GM23248 (cell line): ENCODE measurements at regions not wholly inside any gene's neighbourhood (a gene's known extent, or its start where the extent isn't known, plus 50 kb on each side); places are given as distances from the start of the nearest gene placed in this dataset.

Source experiments
- DNase-seq: peaks from one replicate; pipeline ENCODE4 v3.0.0-alpha.2; 2015
- H2AFZ ChIP-seq: fragments of 200-600 bp; sonication (generic); 2 replicates; pipeline ENCODE4 v1.6.1; 2016; ENCODE audit warnings: antibody characterized with exemption
- H3F3A ChIP-seq: fragments of 200-600 bp; sonication (generic); 2 replicates; pipeline ENCODE4 v1.6.1; 2016; ENCODE audit warnings: mild to moderate bottlenecking, antibody characterized with exemption, mixed run types; ENCODE audit not compliant: insufficient read depth
- H3K27ac ChIP-seq: fragments of 200-600 bp; sonication (generic); 2 replicates; pipeline ENCODE4 v1.5.1; 2016; ENCODE audit warnings: mild to moderate bottlenecking
- H3K27me3 ChIP-seq: fragments of 200-600 bp; sonication (generic); replicated peaks from 2 replicates; pipeline ENCODE4 v1.6.1; 2016; ENCODE audit warnings: mild to moderate bottlenecking; ENCODE audit not compliant: insufficient read depth
- H3K36me3 ChIP-seq: fragments of 200-600 bp; sonication (generic); 2 replicates; pipeline ENCODE4 v1.6.1; 2016; ENCODE audit warnings: low read depth, mild to moderate bottlenecking
- H3K4me1 ChIP-seq: fragments of 200-600 bp; sonication (generic); 2 replicates; pipeline ENCODE4 v1.6.1; 2016; ENCODE audit warnings: mild to moderate bottlenecking; ENCODE audit not compliant: insufficient read depth
- H3K4me2 ChIP-seq: fragments of 200-600 bp; sonication (generic); one replicate; pipeline ENCODE4 v1.6.1; 2016; ENCODE audit warnings: mild to moderate bottlenecking; ENCODE audit not compliant: unreplicated experiment
- H3K4me3 ChIP-seq: fragments of 200-600 bp; sonication (generic); 2 replicates; pipeline ENCODE4 v1.5.1; 2016; ENCODE audit warnings: mild to moderate bottlenecking
- H3K79me2 ChIP-seq: fragments of 200-600 bp; sonication (generic); 2 replicates; pipeline ENCODE4 v1.6.1; 2016; ENCODE audit warnings: mild to moderate bottlenecking; ENCODE audit not compliant: insufficient read depth
- H3K9ac ChIP-seq: fragments of 200-600 bp; sonication (generic); 2 replicates; pipeline ENCODE4 v1.6.1; 2016; ENCODE audit warnings: mild to moderate bottlenecking
- H3K9me2 ChIP-seq: fragments of 200-600 bp; sonication (generic); 2 replicates; pipeline ENCODE4 v1.6.1; 2016; ENCODE audit warnings: mixed run types, mild to moderate bottlenecking, moderate library complexity; ENCODE audit not compliant: insufficient read depth
- H3K9me3 ChIP-seq: fragments of 200-600 bp; sonication (generic); one replicate; pipeline ENCODE4 v1.6.1; 2017; ENCODE audit warnings: low read depth
- H4K20me1 ChIP-seq: fragments of 200-600 bp; sonication (generic); 2 replicates; pipeline ENCODE4 v1.6.0; 2016; ENCODE audit not compliant: insufficient read depth
- EZH2 ChIP-seq: fragments of 200-600 bp; sonication (generic); IDR thresholded peaks from 2 replicates; pipeline ENCODE4 v1.6.1; 2018; ENCODE audit warnings: antibody characterized with exemption, mild to moderate bottlenecking; ENCODE audit not compliant: insufficient read depth, poor library complexity, severe bottlenecking
- EZH2phosphoT487 ChIP-seq: fragments of 200-600 bp; sonication (generic); IDR thresholded peaks from 2 replicates; pipeline ENCODE4 v1.6.1; 2018; ENCODE audit warnings: antibody characterized with exemption, moderate library complexity, mild to moderate bottlenecking, low read depth; ENCODE audit not compliant: insufficient read depth
- WGBS, 2 experiments: methylation state at CpG; one replicate each; pipeline ENCODE4 v1.1.6; 2015 to 2017; ENCODE audit warnings: low lambda C conversion rate in 2 of 2, low coverage in 1 of 2; ENCODE audit errors: missing lambda C conversion rate in 2 of 2; 5-methylcytosine and 5-hydroxymethylcytosine counted together
- in situ Hi-C: fragments of 300-500 bp; cut with MboI; formaldehyde crosslinking; loops from 2 replicates; pipeline ENCODE4 v1.15.0; 2020

- H3K27ac ChIP-seq, result no peak overlapping the region
- H3K9me2 ChIP-seq, result peaks cover 8% of the 10 kb centered on the region; the same call in 1 of the 2 replicates
- H4K20me1 ChIP-seq, result no peaks in the 10 kb centered on the region
- no peak for DNase-seq
- no peaks in the 10 kb centered on the region for H3K79me2 ChIP-seq
- WGBS, 2 experiments, result 94 to 95% methylated on average over 3 of the region's 3 CpGs
- no peak overlapping the region for H2AFZ ChIP-seq
- no peaks in the 10 kb centered on the region for H3K27me3 ChIP-seq
- no peak overlapping the region for H3K4me2 ChIP-seq
- in situ Hi-C loops, result no loop called here
- no peak overlapping the region for H3K4me3 ChIP-seq
- no peaks in the 10 kb centered on the region for H3K9me3 ChIP-seq
- H3K36me3 ChIP-seq, result no peaks in the 10 kb centered on the region
- TF ChIP-seq EZH2 (no peak), EZH2phosphoT487 (no peak)
- peaks cover 40% of the 10 kb centered on the region for H3K4me1 ChIP-seq
- no peak overlapping the region for H3K9ac ChIP-seq
- peaks cover 27% of the 10 kb centered on the region for H3F3A ChIP-seq
These were observed 187.4 kb upstream of the SH3BP4 start for GRCh38 chr2:234764372-234764771.

- no peak for TF ChIP-seq EZH2phosphoT487
- TF ChIP-seq EZH2, result no peak
- Histone ChIP-seq H3K4me2 (peak overlapping the region; percentile 55), H3K4me1 (peaks cover 29% of the 10 kb centered on the region), H3K9me2 (peaks cover 8% of the 10 kb centered on the region; the same call in 1 of the 2 replicates), H3K27ac (peak overlapping the region; percentile 75), H2AFZ (peak overlapping the region; percentile 46; the same call in 1 of the 2 replicates), H3K36me3 (no peaks in the 10 kb centered on the region), H3F3A (peaks cover 22% of the 10 kb centered on the region), H3K4me3 (peak overlapping the region; percentile 23), H3K9me3 (no peaks in the 10 kb centered on the region), H4K20me1 (no peaks in the 10 kb centered on the region), H3K27me3 (no peaks in the 10 kb centered on the region), H3K79me2 (no peaks in the 10 kb centered on the region), H3K9ac (peak overlapping the region; percentile 35; the same call in 1 of the 2 replicates)
- 12 to 15% methylated on average over 13 of the region's 13 CpGs for WGBS, 2 experiments
- peak; percentile 84 for DNase-seq
- in situ Hi-C loops, result no loop called here
These were observed 188.6 kb upstream of the SH3BP4 start for GRCh38 chr2:234763002-234763873.

GRCh38 chr2:234761910-234762309 lies 189.9 kb upstream of the SH3BP4 start:
- Histone ChIP-seq H4K20me1 (no peaks in the 10 kb centered on the region), H3K79me2 (no peaks in the 10 kb centered on the region), H3K4me1 (peaks cover 25% of the 10 kb centered on the region), H2AFZ (no peak overlapping the region), H3K27ac (no peak overlapping the region), H3K27me3 (no peaks in the 10 kb centered on the region), H3K36me3 (no peaks in the 10 kb centered on the region), H3K9me3 (no peaks in the 10 kb centered on the region), H3K9ac (no peak overlapping the region), H3F3A (peaks cover 18% of the 10 kb centered on the region), H3K4me3 (no peak overlapping the region), H3K9me2 (peaks cover 4% of the 10 kb centered on the region; the same call in 1 of the 2 replicates), H3K4me2 (no peak overlapping the region)
- no peak for TF ChIP-seq EZH2phosphoT487
- no peak for TF ChIP-seq EZH2
- no peak for DNase-seq
- WGBS, 2 experiments, result 59 to 68% methylated on average over 4 of the region's 4 CpGs
- in situ Hi-C loops, result no loop called here

- H3K9me3 ChIP-seq, result no peaks in the 10 kb centered on the region
- no peaks in the 10 kb centered on the region; the same call in 1 of the 2 replicates for H3K4me1 ChIP-seq
- in situ Hi-C loops, result no loop called here
- no peak overlapping the region for H3K4me2 ChIP-seq
- no peak for TF ChIP-seq EZH2phosphoT487
- TF ChIP-seq EZH2, result no peak
- H4K20me1 ChIP-seq, result no peaks in the 10 kb centered on the region
- DNase-seq, result no peak
- H3K79me2 ChIP-seq, result no peaks in the 10 kb centered on the region
- H3K9ac ChIP-seq, result no peak overlapping the region
- no peaks in the 10 kb centered on the region for H3K36me3 ChIP-seq
- no peak overlapping the region for H2AFZ ChIP-seq
- H3K4me3 ChIP-seq, result no peak overlapping the region
- no peaks in the 10 kb centered on the region for H3K27me3 ChIP-seq
- no peak overlapping the region for H3K27ac ChIP-seq
- H3F3A ChIP-seq, result no peaks in the 10 kb centered on the region
- WGBS, 2 experiments, result 81% methylated on average over 8 of the region's 8 CpGs
- H3K9me2 ChIP-seq, result no peaks in the 10 kb centered on the region
These were observed 197.7 kb upstream of the SH3BP4 start for GRCh38 chr2:234754126-234754525.
